H7 (cell line): ENCODE measurements at regions not wholly inside any gene's neighbourhood (a gene's known extent, or its start where the extent isn't known, plus 50 kb on each side); places are given as distances from the start of the nearest gene placed in this dataset.
"Not testable (repeated sequence)": the region's sequence is repeated elsewhere in the genome, so short reads cannot be mapped to it uniquely, and the experiment has no call there.

Experiments used
- DNase-seq: peaks from one replicate; pipeline ENCODE4 v3.0.0; 2012
- H3K27me3 ChIP-seq: 2 replicates; pipeline ENCODE4 v1.6.0; 2011; ENCODE audit warnings: mild to moderate bottlenecking, low read length; ENCODE audit not compliant: control insufficient read depth, insufficient read depth
- H3K36me3 ChIP-seq: replicated peaks from 2 replicates; pipeline ENCODE4 v1.5.1; 2011; ENCODE audit warnings: low read length; ENCODE audit not compliant: control insufficient read depth, insufficient read depth
- H3K4me3 ChIP-seq: 2 replicates; pipeline ENCODE4 v1.5.1; 2011; ENCODE audit warnings: low read depth, mild to moderate bottlenecking, control low read depth, low read length, moderate library complexity; ENCODE audit not compliant: insufficient read depth

DNA sequence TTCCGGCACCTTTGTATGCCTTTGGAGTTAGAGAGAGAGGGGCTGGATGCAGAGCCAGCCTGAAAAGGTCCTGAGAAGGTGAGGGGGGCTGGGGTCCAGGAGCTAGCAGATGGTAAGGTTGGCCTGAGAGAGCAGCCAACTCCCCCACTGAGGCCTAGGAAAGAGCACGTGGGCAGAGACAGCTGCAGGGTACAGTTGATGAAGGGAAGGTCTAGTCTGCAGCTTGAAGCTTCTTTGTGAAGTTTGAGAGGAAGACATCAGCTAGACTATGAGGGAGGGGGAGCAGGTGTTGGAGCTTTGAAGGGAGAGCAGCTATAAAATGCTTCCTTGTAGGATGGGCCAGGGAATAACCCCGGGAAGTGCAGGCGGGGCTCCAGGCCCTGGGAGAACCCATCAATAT lies 289.3 kb upstream of the AMIGO2 start:
- Histone ChIP-seq H3K27me3 (no peaks in the 10 kb centered on the region; the same call in 1 of the 2 replicates), H3K36me3 (no peaks in the 10 kb centered on the region), H3K4me3 (no peak overlapping the region)
- DNase-seq: no peak

DNA sequence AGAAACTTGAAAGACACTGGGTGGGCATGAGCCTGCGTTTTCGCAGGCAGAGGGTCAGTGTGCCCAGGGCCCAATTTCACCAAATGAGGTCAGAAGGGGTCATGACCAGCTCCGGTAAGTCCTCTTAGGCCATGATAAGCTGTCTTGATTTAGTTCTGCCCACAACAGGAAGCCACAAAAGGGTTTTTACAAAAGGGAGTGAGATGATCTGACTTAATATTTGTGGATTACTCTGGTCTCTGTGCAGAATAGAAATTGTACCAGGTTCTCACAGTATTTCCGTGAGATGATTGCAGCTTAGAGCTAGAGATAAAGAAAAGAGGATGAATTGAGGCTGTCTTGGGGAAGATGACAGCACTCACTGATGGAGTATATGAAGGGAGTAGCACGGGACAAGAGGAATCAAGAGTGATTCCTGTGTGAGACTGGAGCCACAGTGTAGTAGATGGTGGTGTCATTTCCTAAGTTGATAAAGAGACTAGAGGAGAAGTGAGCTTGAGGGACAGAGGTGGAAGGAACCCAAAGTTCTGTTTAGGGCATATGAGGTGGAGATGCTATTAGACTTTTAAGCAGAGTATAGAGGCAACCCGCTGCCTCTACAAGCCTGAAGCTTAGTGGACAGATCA lies 288.3 kb upstream of the AMIGO2 start:
- Histone ChIP-seq H3K36me3 (no peaks in the 10 kb centered on the region), H3K27me3 (no peaks in the 10 kb centered on the region; the same call in 1 of the 2 replicates), H3K4me3 (no peak overlapping the region)
- no peak for DNase-seq

DNA sequence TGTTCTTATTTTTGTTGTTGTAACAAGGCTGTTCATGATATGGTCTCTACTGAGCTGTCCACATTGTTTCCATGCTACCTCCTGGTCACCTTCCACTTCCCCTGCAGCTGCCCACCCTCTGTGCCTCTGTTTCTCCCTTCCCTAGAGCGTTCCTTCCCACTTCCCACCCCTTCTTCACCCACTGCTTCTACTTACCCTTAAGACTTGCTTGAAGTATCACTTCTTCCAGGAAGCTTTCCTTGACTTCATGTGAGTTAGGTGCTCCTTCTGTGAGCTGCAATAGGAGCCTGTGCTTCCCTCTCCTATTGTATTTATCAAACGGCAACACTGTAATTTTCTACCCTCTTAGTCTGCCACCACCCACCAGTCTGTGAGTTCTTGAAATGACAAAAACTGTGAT lies 286.8 kb upstream of the AMIGO2 start:
- no peak for DNase-seq
- Histone ChIP-seq H3K4me3 (no peak overlapping the region), H3K27me3 (no peaks in the 10 kb centered on the region), H3K36me3 (no peaks in the 10 kb centered on the region)

DNA sequence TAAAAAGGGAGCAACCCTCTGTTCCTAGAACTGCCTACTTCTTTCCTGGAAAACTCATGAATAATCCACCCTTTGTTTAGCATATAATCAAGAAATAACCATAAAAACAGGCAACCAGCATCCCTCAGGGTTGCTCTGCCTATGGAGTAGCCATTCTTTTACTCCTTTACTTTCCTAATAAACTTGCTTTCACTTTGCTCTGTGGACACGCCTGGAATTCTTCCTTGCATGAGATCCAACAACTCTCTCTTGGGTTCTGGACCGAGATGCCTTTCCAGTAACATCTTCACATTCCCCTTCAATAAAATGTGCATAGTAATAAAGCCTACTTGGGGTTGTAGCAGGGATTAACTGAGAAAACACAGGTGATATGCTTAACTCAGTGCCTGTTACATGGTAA lies 286.4 kb upstream of the AMIGO2 start:
- DNase-seq: no peak
- H3K27me3 ChIP-seq: no peaks in the 10 kb centered on the region
- no peaks in the 10 kb centered on the region for H3K36me3 ChIP-seq

DNA sequence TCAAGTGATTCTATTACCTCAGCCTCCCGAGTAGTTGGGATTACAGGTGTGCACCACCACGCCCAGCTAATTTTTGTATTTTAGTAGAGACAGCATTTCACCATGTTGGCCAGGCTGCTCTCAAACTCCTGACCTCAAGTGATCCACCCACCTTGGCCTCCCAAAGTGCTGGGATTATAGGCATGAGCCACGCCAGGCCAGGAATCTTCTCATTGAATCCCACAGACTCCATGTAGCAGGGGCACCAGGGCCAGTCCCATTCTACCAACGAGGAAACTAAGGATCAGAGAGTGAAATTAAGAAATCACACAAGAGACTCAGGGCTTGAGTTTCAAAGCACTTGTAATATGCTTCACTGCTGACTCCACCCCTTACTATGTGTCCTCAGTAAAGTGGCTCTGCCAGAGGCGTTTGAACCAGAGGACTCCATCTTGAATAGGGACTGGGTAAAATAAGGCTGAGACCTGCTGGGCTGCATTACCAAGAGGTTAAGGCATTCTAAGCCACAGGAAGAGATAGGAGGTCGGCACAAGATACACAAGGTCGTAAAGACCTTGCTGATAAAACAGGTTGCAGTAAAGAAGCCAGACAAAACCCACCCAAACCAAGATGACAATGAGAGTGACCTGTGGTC lies 285.8 kb upstream of the AMIGO2 start:
- H3K27me3 ChIP-seq, H3K4me3 ChIP-seq, DNase-seq, H3K36me3 ChIP-seq: not testable (repeated sequence)

More for the DNA sequence above, 286.4 kb upstream of the AMIGO2 start:
- H3K4me3 ChIP-seq: no peak overlapping the region

DNA sequence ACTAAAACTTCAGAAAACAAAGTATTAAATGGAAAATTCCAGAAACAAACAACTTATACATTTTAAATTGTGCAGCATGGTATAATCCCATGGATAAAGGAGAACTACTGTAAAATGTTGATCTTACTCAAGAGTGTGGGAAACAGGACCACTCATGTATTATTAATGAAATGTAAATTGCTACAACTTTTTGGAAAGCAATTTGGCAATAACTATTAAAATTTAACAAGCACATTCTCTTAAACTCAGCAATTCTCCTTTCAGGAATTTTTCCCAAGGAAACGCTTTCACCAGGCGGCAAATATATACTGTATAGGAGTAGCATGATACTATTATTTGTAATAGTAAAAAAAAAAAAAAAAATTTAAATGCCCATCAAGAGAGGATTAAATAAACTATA lies 284.5 kb upstream of the AMIGO2 start:
- H3K4me3 ChIP-seq: no peak overlapping the region
- no peaks in the 10 kb centered on the region for H3K27me3 ChIP-seq
- DNase-seq: no peak
- H3K36me3 ChIP-seq: no peaks in the 10 kb centered on the region

DNA sequence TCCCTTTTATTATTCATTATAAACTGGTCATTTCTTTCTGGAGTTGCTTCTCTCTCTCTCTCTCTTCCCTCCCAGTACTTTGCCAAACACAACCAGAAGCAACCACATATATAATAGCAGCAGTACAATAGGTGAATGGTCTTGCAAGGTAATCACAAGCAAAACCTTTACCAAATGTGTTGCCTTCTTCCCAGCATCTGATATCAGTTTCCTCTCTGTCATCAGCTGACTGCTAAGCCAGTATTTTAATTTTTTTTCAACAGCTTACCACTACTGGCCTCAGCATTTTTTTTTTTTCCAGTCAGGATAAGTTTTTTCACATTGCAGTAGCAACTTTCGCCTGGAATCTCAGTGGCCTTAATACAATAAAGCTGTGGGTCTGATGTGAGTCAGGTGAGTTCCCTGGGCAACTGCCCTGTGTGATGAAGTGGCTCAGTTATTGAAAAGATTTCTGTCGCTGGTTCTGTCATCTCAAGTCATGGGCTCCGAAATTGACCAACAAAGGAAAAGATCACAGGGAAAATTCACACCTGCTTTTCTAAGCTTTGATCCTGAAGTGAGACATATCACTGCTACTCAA lies 282.5 kb upstream of the AMIGO2 start:
- H3K4me3 ChIP-seq: no peak overlapping the region
- DNase-seq: no peak
- H3K36me3 ChIP-seq: no peaks in the 10 kb centered on the region
- no peaks in the 10 kb centered on the region for H3K27me3 ChIP-seq

DNA sequence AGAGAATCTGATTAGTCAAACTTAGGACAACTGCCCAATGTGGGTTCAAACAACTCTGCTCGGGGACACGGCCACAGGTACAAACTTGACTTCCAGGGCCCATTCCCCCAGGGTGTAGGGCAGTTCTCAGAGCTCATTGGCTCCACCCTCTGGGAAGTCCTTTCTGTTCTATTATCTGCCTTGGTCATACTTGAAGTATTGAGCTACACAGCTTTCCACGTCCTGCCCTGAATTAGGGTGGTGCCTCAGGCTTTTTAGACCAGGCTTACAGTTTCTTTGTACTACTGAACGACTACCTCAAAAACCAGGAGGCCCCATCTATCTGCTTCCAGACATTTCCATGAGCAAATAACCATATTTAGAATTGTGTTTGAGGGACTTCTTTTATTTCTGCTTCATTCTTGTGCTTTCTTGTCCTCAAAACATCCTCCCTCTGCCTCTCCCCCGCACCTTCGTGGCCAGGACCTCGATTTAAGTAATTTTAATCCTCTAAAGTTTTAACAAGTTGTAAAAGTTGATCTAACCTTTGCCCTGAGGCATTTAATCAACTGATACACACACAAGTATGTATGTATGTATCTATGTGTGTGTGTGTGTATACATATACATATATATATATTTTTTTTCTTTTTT lies 281.7 kb upstream of the AMIGO2 start:
- Histone ChIP-seq H3K36me3 (no peaks in the 10 kb centered on the region), H3K27me3 (no peaks in the 10 kb centered on the region), H3K4me3 (no peak overlapping the region)
- DNase-seq: peak; percentile 3

DNA sequence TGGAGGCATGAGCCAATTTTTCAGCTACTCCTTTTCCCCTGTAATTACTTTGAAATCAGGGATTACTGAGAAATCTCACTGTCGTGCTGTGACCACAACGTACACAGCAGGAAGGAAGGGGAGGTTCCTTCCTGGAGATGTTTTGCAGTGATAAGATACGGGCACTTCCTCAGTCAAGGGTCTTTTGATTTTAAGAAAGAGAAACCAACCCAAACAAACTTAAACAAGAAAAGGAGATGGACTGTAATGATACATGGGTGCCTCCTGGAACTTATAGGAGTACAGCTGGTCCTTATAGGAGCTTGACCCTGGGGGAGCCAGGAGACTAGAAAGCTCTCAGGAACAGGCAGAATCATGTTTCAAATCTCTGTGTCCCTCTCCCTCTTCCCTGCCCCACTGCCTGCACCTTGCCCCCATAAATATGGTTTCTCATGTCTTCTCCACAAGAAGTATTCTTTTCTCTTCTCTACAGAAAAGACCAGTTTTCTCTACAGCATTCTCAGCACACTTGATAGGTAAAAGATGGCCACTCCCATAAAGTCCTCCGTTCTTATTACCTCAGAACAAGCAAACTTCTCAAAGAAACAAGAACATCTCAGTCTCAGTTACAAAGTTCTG lies 281.1 kb upstream of the AMIGO2 start:
- DNase-seq: no peak
- H3K27me3 ChIP-seq: no peaks in the 10 kb centered on the region
- no peak overlapping the region for H3K4me3 ChIP-seq
- H3K36me3 ChIP-seq: no peaks in the 10 kb centered on the region

DNA sequence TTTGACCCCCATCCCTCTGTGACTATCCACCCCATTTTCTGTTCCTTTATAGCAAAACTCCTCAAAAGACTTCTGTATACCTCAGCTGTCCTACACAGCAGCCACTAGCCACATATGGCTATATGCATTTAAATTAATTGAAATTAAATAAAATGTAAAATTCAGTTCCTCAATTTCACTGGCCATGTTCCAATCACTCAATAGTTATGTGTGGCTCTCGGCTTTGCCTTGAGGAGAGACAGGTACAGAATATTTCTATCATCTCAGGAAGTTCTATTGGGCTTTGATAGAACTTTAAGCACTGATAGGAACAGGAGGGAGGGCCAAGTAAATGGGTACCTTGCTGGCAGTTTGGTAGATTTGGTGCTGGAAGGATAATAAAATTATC lies 280.3 kb upstream of the AMIGO2 start:
- H3K4me3 ChIP-seq: no peak overlapping the region
- H3K36me3 ChIP-seq: no peaks in the 10 kb centered on the region
- H3K27me3 ChIP-seq: no peaks in the 10 kb centered on the region
- DNase-seq: no peak

DNA sequence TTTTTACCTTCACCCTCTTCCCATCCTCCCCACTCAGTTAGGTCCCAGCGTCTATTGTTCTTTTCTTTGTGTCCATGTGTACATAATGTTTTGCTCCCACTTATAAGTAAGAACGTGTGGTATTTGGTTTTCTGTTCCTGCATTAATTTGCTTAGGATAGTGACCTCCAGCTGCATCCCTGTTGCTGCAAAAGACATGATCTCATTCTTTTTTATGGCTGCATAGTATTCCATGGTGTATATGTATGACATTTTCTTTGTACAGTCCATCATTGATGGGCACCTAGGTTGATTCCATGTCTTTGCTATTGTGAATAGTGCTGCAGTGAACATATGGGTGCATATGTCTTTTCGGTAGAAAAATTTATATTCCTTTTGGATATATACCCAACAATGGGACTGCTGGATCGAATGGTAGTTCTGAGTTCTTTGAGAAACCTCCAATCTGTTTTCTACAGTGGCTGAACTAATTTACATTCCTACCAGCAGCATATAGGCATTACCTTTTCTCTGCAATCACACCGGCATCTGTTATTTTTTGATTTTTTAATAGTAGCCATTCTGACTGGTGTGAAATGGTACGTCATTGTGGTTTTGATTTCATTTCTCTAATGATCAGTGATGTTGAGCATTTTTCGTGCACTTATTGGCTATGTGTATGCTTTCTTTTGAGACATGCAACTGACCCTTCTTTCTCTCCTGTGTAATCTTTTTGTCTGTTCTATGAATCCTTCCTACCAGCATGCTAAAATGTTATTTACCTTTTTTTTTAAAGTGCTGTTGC lies 279.7 kb upstream of the AMIGO2 start:
- no peak for DNase-seq
- H3K4me3 ChIP-seq: no peak overlapping the region
- no peaks in the 10 kb centered on the region for H3K27me3 ChIP-seq
- no peaks in the 10 kb centered on the region for H3K36me3 ChIP-seq

DNA sequence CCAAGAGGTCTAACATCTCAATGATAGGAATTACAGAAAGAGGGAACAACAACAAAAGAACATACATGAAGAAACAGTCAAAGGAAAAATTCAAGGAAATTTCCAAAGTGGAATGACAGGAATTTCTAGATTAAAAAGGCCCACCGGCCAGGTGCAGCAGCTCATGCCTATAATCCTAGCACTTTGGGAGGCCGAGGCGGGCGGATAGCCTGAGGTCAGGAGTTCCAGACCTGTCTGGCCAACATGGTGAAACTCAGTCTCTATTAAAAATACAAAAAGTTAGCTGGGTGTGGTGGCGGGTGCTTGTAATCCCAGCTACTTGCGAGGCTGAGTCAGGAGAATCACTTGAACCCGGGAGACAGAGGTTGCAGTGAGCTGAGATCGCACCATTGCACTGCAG lies 277.2 kb upstream of the AMIGO2 start:
- not testable (repeated sequence) for H3K36me3 ChIP-seq, H3K27me3 ChIP-seq, DNase-seq, H3K4me3 ChIP-seq

DNA sequence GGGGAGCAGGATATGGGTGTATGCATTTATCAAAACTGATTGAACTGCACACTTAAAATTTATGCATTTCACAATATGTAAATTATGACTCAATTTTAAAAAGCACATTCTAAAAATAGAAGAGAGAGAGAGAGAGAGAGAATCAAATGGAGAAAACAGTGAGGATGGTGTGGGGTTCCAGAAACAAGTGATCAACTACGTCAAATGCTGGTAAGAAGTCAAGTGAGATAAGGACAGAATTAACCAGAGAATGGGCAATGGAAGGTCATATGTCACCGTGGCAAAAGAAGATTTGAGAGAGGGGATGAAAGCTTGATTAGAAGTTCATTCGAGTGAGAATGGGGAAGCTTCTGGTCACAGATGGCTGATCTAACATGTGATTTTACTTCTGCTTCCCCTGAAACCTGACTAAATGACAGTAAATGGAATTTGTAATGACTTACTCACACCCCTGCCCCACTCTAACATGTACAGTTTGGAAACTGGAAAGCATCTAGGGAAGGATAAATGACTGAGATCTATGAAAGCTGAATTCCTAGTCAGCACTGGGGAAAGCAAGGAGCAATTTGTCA lies 276.5 kb upstream of the AMIGO2 start:
- H3K36me3 ChIP-seq: no peaks in the 10 kb centered on the region
- H3K4me3 ChIP-seq: no peak overlapping the region
- no peaks in the 10 kb centered on the region for H3K27me3 ChIP-seq
- no peak for DNase-seq

DNA sequence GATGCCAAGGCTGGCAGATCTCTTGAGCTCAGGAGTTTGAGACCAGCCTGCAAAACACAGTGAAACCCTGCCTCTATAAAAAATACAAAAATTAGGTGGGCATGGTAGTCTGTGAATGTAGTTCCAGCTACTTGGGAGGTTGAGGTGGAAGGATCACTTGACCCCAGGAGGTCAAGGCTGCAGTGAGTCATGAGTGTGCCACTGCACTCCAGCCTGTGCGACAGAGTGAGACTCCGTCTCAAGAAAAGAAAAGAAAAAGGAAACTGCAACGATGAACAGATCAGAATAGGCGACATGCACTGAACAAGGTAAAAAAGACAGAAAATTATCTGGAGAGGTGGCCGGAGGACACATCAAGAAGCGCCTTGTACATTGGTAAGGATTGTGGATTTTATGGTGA lies 273.7 kb upstream of the AMIGO2 start:
- H3K36me3 ChIP-seq: no peaks in the 10 kb centered on the region
- H3K27me3 ChIP-seq: no peaks in the 10 kb centered on the region
- no peak for DNase-seq
- H3K4me3 ChIP-seq: no peak overlapping the region
